Fibroblast of mammary gland (primary cell): ENCODE measurements at regions not wholly inside any gene's neighbourhood (a gene's known extent, or its start where the extent isn't known, plus 50 kb on each side); places are given as distances from the start of the nearest gene placed in this dataset.

ENCODE experiments used
- DNase-seq: peaks from one replicate; pipeline ENCODE4 v3.0.0-alpha.2; 2010; ENCODE audit warnings: low read depth
- H3K4me3 ChIP-seq: 2 replicates; pipeline ENCODE4 v1.5.1; 2011; ENCODE audit warnings: low read depth, mild to moderate bottlenecking, low read length, moderate library complexity; ENCODE audit not compliant: control insufficient read depth
- CTCF ChIP-seq: conservative IDR thresholded peaks from 2 replicates; pipeline ENCODE4 v1.5.1; 2011; ENCODE audit warnings: low read depth, low read length, inconsistent platforms; ENCODE audit not compliant: control insufficient read depth, insufficient read depth

- no peak for TF ChIP-seq CTCF
- no peak for DNase-seq
- H3K4me3 ChIP-seq, result no peak overlapping the region
These were observed 492.2 kb upstream of the ROBO2 start for GRCh38 chr3:76547674-76548073.

- TF ChIP-seq CTCF, result no peak
- no peak for DNase-seq
- H3K4me3 ChIP-seq, result no peak overlapping the region
These were observed 489.2 kb upstream of the ROBO2 start for GRCh38 chr3:76550522-76551201.

DNA sequence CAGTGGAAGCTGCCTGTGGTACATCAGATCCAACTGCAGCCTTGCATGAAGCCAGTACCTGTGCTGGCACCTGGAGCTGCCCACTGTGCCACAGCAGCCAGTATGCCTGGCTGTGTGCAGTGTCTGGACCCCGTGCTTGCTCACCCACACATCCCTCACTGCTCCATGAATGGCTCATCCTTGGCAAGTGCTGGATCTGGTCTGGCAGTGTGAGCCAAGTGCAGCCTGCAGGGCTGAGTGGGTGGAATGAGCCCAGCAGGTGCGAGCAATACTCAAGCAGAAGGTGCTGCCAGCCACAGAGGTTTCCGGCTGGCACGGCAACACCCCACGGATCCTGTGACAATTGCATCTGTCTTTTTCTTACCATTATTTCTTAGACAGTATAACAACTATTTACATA lies 488.2 kb upstream of the ROBO2 start:
- no peak for TF ChIP-seq CTCF
- H3K4me3 ChIP-seq, result no peak overlapping the region
- no peak for DNase-seq

GRCh38 chr3:76552653-76553052 lies 487.2 kb upstream of the ROBO2 start:
- DNase-seq, result no peak
- no peak overlapping the region for H3K4me3 ChIP-seq
- TF ChIP-seq CTCF, result no peak

GRCh38 chr3:76554707-76555106 lies 485.2 kb upstream of the ROBO2 start:
- TF ChIP-seq CTCF, result no peak
- DNase-seq, result peak; percentile 6
- no peak overlapping the region for H3K4me3 ChIP-seq

GRCh38 chr3:76561494-76562236 lies 478.2 kb upstream of the ROBO2 start:
- TF ChIP-seq CTCF, result no peak
- H3K4me3 ChIP-seq, result no peak overlapping the region
- DNase-seq, result no peak
